HEK293 (cell line): ENCODE measurements at regions not wholly inside any gene's neighbourhood (a gene's known extent, or its start where the extent isn't known, plus 50 kb on each side); places are given as distances from the start of the nearest gene placed in this dataset.

Experiments
- CTCF ChIA-PET: fragments of 350-600 bp; formaldehyde crosslinking; extraction: SDS; loops from one replicate; lab custom pipeline; 2021; ENCODE audit warnings: antibody characterized with exemption; lab: Yijun Ruan, JAX
- POLR2A ChIA-PET: fragments of 300-600 bp; formaldehyde crosslinking; extraction: SDS; loops from one replicate; lab custom pipeline; 2020; ENCODE audit warnings: antibody characterized with exemption, inconsistent platforms; lab: Yijun Ruan, JAX
- H3K27ac ChIP-seq: fragments of 200-500 bp; sonication (Bioruptor generic); 2 replicates; pipeline ENCODE4 v1.5.1; 2014; ENCODE audit warnings: low read depth, low read length, control low read depth, inconsistent platforms; ENCODE audit errors: extremely low read depth
- H3K36me3 ChIP-seq, 2 experiments: fragments of 200-500 bp in 1 of 2; sonication (Bioruptor generic) in 1 of 2; 1 replicate in 1 of 2; 2 replicates in 1 of 2; pipeline ENCODE4 v1.5.1; 2014 to 2017; ENCODE audit warnings: inconsistent platforms in 2 of 2, low read length in 2 of 2; ENCODE audit not compliant: control insufficient read depth in 2 of 2, insufficient read depth in 1 of 2
- H3K4me1 ChIP-seq: fragments of 200-500 bp; sonication (Bioruptor generic); 2 replicates; pipeline ENCODE4 v1.5.1; 2014; ENCODE audit warnings: mild to moderate bottlenecking, low read length, inconsistent platforms; ENCODE audit not compliant: control insufficient read depth, insufficient read depth
- H3K4me3 ChIP-seq: 2 replicates; pipeline ENCODE4 v1.5.1; 2011; ENCODE audit warnings: low read depth, mild to moderate bottlenecking, control low read depth, low read length, moderate library complexity
- H3K9me3 ChIP-seq: fragments of 200-500 bp; sonication (Bioruptor generic); 2 replicates; pipeline ENCODE4 v1.5.1; 2014; ENCODE audit warnings: low read depth, low read length, inconsistent platforms; ENCODE audit not compliant: control insufficient read depth, insufficient read depth
- CTCF ChIP-seq: fragments of 450-650 bp; formaldehyde crosslinking; IDR thresholded peaks from 2 replicates; pipeline ENCODE4 v1.5.1; 2016; ENCODE audit warnings: missing biosample characterization, missing genetic modification characterization
- ELK4 ChIP-seq: IDR thresholded peaks from 2 replicates; pipeline ENCODE4 v1.6.1; 2011; ENCODE audit warnings: mild to moderate bottlenecking, low read depth, low read length, borderline replicate concordance
- GLI4 ChIP-seq: fragments of 450-650 bp; formaldehyde crosslinking; IDR thresholded peaks from 2 replicates; pipeline ENCODE4 v1.5.1; 2016; ENCODE audit warnings: missing biosample characterization, missing genetic modification characterization
- PRDM10 ChIP-seq: fragments of 450-650 bp; formaldehyde crosslinking; IDR thresholded peaks from 2 replicates; pipeline ENCODE4 v1.5.1; 2016; ENCODE audit warnings: missing biosample characterization, missing genetic modification characterization
- PRDM6 ChIP-seq: fragments of 450-650 bp; formaldehyde crosslinking; IDR thresholded peaks from 2 replicates; pipeline ENCODE4 v1.5.1; 2017; ENCODE audit warnings: missing biosample characterization, missing genetic modification characterization
- ZBTB21 ChIP-seq: fragments of 450-650 bp; formaldehyde crosslinking; IDR thresholded peaks from 2 replicates; pipeline ENCODE4 v1.5.1; 2017; ENCODE audit warnings: missing biosample characterization, missing genetic modification characterization
- ZBTB6 ChIP-seq: fragments of 450-650 bp; formaldehyde crosslinking; IDR thresholded peaks from 2 replicates; pipeline ENCODE4 v1.5.1; 2017; ENCODE audit warnings: missing biosample characterization, missing genetic modification characterization
- ZNF10 ChIP-seq: fragments of 450-650 bp; formaldehyde crosslinking; IDR thresholded peaks from 2 replicates; pipeline ENCODE4 v1.5.1; 2017; ENCODE audit warnings: missing biosample characterization, missing genetic modification characterization
- ZNF223 ChIP-seq: fragments of 450-650 bp; formaldehyde crosslinking; IDR thresholded peaks from 2 replicates; pipeline ENCODE4 v1.5.1; 2016; ENCODE audit warnings: missing biosample characterization, missing genetic modification characterization
- ZNF248 ChIP-seq: fragments of 450-650 bp; formaldehyde crosslinking; IDR thresholded peaks from 2 replicates; pipeline ENCODE4 v1.5.1; 2017; ENCODE audit warnings: missing biosample characterization, missing genetic modification characterization
- ZNF324 ChIP-seq: fragments of 450-650 bp; formaldehyde crosslinking; IDR thresholded peaks from 2 replicates; pipeline ENCODE4 v1.5.1; 2016; ENCODE audit warnings: missing biosample characterization, missing genetic modification characterization
- ZNF416 ChIP-seq: fragments of 450-650 bp; formaldehyde crosslinking; IDR thresholded peaks from 2 replicates; pipeline ENCODE4 v1.5.1; 2016; ENCODE audit warnings: missing biosample characterization, missing genetic modification characterization
- ZNF501 ChIP-seq: fragments of 450-650 bp; formaldehyde crosslinking; IDR thresholded peaks from 2 replicates; pipeline ENCODE4 v1.5.1; 2016; ENCODE audit warnings: missing biosample characterization, missing genetic modification characterization
- ZNF510 ChIP-seq: fragments of 450-650 bp; formaldehyde crosslinking; IDR thresholded peaks from 2 replicates; pipeline ENCODE4 v1.5.1; 2018; ENCODE audit warnings: mild to moderate bottlenecking, missing genetic modification characterization, missing biosample characterization; ENCODE audit not compliant: insufficient replicate concordance
- ZNF571 ChIP-seq: fragments of 450-650 bp; formaldehyde crosslinking; IDR thresholded peaks from 2 replicates; pipeline ENCODE4 v1.5.0; 2017; ENCODE audit warnings: missing biosample characterization, missing genetic modification characterization
- ZNF629 ChIP-seq: fragments of 450-650 bp; formaldehyde crosslinking; IDR thresholded peaks from 2 replicates; pipeline ENCODE4 v1.5.1; 2017; ENCODE audit warnings: missing biosample characterization, missing genetic modification characterization
- ZNF639 ChIP-seq: fragments of 450-650 bp; formaldehyde crosslinking; IDR thresholded peaks from 2 replicates; pipeline ENCODE4 v1.5.1; 2016; ENCODE audit warnings: missing biosample characterization, missing genetic modification characterization
- ZNF677 ChIP-seq: fragments of 450-650 bp; IDR thresholded peaks from 2 replicates; pipeline ENCODE4 v1.5.0; 2018; ENCODE audit warnings: missing biosample characterization, mild to moderate bottlenecking, missing genetic modification characterization, moderate library complexity
- ZNF76 ChIP-seq: fragments of 450-650 bp; formaldehyde crosslinking; IDR thresholded peaks from 2 replicates; pipeline ENCODE4; 2016; ENCODE audit warnings: low read depth, missing biosample characterization, missing genetic modification characterization, borderline replicate concordance
- ZSCAN30 ChIP-seq: fragments of 450-650 bp; IDR thresholded peaks from 2 replicates; pipeline ENCODE4 v1.5.1; 2018; ENCODE audit warnings: missing biosample characterization, mild to moderate bottlenecking, missing genetic modification characterization, moderate library complexity

- no peak for TF ChIP-seq PRDM10 (tag by site-specific recombination)
- no peak for TF ChIP-seq ZNF76 (tag by site-specific recombination)
- no peak for TF ChIP-seq ZNF10 (tag by site-specific recombination)
- no peak for TF ChIP-seq PRDM6 (tag by site-specific recombination)
- TF ChIP-seq ZNF677 (tag by site-specific recombination): no peak
- no peak for TF ChIP-seq ZNF629 (tag by site-specific recombination)
- TF ChIP-seq, all 188 proteins: peak for 0
- ChIA-PET CTCF (interaction anchor here (0.6 kb wide), 1 partner anchor 225 kb away, joined by 3 read pairs; no protein-coding TSS in a partner anchor), POLR2A (no interaction called here)
- Histone ChIP-seq H3K4me1 (no peaks in the 10 kb centered on the region), H3K4me3 (no peak overlapping the region), H3K36me3 (no peaks in the 10 kb centered on the region), H3K9me3 (no peaks in the 10 kb centered on the region), H3K27ac (no peak overlapping the region)
Observed at GRCh38 chr2:210861038-210861665, 304.8 kb downstream of the CPS1 start.

- Histone ChIP-seq H3K36me3 (no peaks in the 10 kb centered on the region), H3K4me1 (no peaks in the 10 kb centered on the region), H3K4me3 (no peak overlapping the region), H3K9me3 (no peaks in the 10 kb centered on the region), H3K27ac (no peak overlapping the region)
- TF ChIP-seq ZSCAN30 (tag by site-specific recombination): no peak
- no peak for TF ChIP-seq ZNF248 (tag by site-specific recombination)
- no peak for TF ChIP-seq GLI4 (tag by site-specific recombination)
- TF ChIP-seq ZNF571 (tag by site-specific recombination): no peak
- no peak for TF ChIP-seq ZBTB21
- no peak for TF ChIP-seq ZNF324
- no peak for TF ChIP-seq ZNF223 (tag by site-specific recombination)
- TF ChIP-seq ZNF501 (tag by site-specific recombination): no peak
- TF ChIP-seq ZNF510 (tag by site-specific recombination): no peak
- TF ChIP-seq CTCF (tag by site-specific recombination): no peak
- TF ChIP-seq ZBTB6 (tag by site-specific recombination): no peak
- TF ChIP-seq ELK4: no peak
- TF ChIP-seq ZNF416 (tag by site-specific recombination): no peak
- no peak for TF ChIP-seq ZNF639
- CTCF ChIA-PET: interaction anchor here (0.6 to 0.7 kb wide), 2 partner anchors 25 to 245 kb away, joined by 3 to 4 read pairs; no protein-coding TSS in a partner anchor
- POLR2A ChIA-PET: no interaction called here
Observed at GRCh38 chr2:210862283-210863065, 306.1 kb downstream of the CPS1 start.
